Erythroblast (primary cell): ENCODE measurements at regions not wholly inside any gene's neighbourhood (a gene's known extent, or its start where the extent isn't known, plus 50 kb on each side); places are given as distances from the start of the nearest gene placed in this dataset.
A peak's percentile ranks its signal among the peaks of the same experiment; 100 is the strongest.

Source experiments
- DNase-seq, 2 experiments: peaks; one replicate each; lab custom pipeline; 2025; lab: John Stamatoyannopoulos, UW
- GATA1 ChIP-seq: IDR thresholded peaks from 2 replicates; pipeline ENCODE4 v1.6.1; 2011; ENCODE audit warnings: low read depth, mild to moderate bottlenecking, control low read depth, low read length, moderate library complexity
- POLR2A ChIP-seq: IDR thresholded peaks from 2 replicates; pipeline ENCODE4 v1.6.1; 2011; ENCODE audit warnings: mild to moderate bottlenecking, low read length

DNA sequence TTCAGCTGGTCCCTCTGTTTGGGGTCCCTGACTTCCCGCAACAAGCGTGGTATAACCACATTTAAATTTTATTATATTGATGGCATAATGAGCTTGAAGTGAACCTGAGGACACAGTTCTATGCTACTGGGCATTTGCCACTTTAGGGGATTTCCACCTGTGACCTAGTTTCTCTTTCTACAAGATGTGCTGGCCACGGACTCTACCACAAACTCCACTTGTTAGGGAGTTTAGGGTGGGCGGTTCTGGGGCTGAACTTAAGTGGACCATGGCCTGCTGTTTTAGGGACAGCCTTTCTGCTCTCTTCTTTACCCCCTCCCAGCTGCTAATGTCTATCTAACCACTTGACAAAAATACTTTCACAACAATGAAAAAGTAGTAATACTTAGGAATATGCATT, 1199.1 kb downstream of the SI start:
- TF ChIP-seq POLR2A (no peak), GATA1 (no peak)
- no peak for DNase-seq

DNA sequence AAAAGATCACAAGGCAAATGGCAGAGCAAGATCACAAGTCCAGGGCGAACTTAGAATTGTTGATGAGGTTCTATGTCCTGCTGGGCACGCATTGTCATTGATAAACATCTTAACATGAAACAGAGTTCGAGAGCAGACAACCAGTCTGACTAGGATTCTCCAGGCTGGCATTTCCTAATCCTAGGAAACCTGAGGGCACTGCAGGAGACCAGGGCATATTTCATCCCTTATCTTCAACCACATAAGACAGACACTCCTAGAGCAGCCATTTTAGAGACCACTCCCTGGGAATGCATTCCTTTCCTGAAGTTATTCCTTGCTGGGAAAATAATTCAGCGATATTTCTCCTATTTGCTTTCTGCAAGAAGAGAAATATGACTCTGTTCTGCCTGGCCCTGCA, 1199.9 kb downstream of the SI start:
- no peak for DNase-seq

DNA sequence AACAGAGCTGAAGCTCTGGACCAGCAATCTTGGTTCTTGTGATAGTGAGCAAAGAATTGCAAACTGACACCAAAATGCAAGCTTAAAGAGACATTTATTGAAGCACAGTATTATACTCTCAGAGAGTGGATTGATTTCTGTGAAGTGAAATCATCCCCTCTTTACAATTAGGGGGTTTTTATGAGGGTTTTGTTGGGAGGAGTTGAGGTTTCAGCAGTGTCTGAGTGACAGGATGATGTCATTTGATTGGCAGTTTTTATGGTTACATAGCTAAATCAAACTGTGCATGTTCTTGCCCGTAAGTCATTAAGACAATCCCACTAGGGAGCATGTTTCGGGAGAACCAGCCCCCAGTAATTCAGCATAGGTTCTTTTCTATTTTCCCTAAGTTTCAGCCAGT, 1200.5 kb downstream of the SI start:
- TF ChIP-seq POLR2A (no peak), GATA1 (no peak)
- DNase-seq = no peak

More for the DNA sequence above, 1199.9 kb downstream of the SI start:
- TF ChIP-seq GATA1 (no peak), POLR2A (no peak)

DNA sequence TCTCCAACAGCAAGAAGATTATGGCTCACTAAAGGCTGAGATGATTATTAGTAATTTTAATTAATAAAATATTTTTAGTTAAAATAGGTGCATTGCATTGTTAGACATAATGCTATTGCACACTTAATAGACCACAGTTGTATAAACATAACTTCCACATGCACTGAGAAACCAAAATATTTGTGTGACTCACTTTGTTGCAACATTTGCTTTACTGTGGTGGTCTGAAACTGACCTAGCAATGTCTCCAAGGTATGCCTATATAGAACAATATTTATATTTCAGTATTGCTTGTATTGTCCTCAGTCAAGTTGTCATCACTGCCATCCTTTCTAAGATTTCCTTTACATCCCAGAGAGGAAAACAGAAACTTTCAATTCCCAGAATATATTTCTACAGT, 1215.2 kb downstream of the SI start:
- TF ChIP-seq POLR2A (no peak), GATA1 (no peak)

DNA sequence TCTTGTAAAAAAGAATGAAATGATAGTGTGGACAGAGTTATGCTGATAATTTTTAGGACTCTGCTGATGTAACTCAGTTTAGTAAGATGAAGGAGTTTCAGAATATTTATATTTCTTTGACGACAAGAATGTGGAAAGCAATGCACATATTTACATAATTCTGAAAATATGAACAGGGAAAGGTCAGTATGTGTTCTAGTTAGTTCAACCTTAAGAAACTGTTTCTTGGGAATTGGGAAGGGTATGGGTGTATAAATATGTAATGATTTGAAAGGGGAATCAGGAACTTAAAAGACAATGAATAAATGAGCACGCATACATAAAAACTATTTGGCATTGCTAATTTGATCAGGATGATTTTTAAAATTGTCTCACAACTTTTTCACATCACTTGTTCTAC, 1226.1 kb downstream of the SI start:
- DNase-seq = no peak
- TF ChIP-seq GATA1 = no peak
- TF ChIP-seq POLR2A = no peak

More for the DNA sequence above, 1215.2 kb downstream of the SI start:
- DNase-seq = no peak

DNA sequence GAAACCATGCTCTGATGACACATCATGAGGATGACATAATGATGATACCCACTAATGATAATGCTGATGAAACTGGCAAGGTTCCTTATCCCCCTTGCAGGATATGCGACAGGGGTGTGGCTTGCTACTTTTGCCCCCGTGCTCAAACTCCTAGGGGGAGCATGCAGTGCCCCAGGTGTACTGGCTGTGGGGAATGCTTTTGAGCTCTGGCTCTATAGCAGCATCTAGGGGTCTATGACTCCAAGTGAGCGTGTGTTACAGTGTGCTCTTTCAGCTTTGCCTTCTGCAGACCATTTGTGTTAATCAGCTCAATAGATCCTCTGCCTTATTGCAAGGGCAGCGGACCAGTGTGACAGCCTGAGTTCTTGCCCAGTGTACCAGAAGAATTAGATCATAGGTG, 1239.5 kb downstream of the SI start:
- DNase-seq = no peak
- no peak for TF ChIP-seq POLR2A
- no peak for TF ChIP-seq GATA1

DNA sequence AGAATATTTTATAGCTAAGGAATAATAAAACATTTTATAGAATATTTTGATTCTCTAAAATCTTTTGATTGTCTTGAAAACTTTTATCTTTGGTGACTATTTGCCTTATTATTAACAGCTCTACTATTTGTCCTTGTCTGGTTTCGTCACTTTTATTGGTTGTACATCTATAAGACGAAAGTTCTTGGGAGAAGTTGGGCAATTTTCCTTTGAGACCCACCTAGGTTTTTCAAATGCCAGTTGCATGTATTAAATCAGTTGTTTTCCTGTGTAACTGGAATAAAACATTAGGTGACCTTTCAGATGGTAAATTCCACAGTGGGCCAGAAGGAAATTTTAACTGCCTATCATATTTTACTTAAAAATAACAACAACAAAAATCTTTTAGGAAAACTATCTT, 1245.7 kb downstream of the SI start:
- TF ChIP-seq GATA1 (no peak), POLR2A (no peak)
- no peak for DNase-seq

DNA sequence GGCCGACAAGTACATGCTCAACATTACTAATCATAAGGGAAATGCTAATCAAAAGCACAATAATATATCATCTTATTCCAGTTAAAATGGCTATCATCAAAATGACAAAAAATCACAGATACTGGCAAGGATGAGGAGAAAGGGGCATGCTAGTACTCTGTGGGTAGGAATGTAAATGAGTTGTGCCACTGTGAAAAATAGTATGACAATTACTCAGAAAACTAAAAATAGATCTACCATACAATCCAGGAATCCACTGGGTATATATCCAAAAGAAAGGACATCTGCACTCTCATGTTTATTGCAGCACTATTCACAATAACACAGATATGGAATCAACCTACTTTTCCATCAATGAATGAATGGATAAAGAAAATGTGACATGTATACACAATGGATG, 1256.5 kb downstream of the SI start:
- TF ChIP-seq GATA1 (no peak), POLR2A (no peak)
- DNase-seq = no peak

DNA sequence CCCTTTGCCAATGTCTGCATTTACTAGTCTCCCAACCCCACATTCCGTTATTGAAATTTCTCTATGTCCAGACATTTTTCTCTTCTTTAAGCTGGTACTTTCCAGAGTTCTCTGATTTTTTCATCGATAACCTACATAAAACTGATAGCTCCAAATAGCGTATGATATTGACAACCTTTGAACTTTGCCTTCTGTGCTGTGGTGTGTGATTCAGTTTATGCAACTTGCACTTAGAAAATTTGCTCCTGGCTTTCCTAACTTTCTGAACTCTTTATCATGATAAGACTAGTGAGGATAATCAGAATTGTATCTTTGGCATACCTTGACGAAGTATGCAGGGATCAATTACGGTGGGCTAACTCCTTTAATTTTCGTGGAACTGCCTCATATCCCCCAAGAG, 1261.3 kb downstream of the SI start:
- TF ChIP-seq GATA1 (no peak), POLR2A (no peak)
- DNase-seq = no peak

DNA sequence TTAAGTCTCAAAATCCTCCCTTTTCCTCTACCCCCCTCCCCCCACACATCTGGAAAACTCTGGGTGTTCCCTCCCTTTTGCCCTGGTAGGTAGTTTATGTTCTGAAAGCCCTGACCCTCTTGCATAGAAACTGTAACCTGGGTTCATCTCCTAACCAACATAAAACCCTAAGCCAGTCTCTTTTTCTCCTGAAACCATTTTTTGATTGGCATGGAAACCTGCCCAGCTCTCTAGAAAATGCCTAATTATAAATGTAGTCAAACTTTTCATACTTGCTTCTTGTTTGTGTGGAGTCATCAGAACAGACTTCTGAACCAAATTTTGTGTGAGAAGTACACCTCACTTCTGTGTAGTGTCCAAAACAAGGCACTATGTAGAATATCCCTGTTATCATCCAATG, 1264.4 kb downstream of the SI start:
- no peak for TF ChIP-seq GATA1
- no peak for TF ChIP-seq POLR2A
- DNase-seq = no peak

DNA sequence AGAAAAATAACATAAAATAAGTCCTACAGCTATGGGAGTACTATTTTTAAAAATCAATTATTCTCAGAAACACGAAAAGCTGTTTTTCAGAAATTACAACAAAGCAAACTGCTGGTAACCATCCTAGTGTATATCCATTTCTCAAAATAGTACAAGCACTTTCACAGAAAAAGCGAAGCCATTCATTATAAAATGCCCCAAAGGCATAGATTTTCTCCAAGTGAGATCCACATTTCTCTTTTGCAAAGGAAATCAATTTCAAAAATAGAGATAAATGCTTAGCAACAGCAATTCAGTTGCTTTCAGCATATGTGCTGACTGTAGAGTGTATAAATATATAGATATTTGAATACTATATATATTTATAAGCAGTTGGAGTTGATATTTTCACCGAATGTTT, 1266.3 kb downstream of the SI start:
- TF ChIP-seq GATA1 (no peak), POLR2A (no peak)
- no peak for DNase-seq

DNA sequence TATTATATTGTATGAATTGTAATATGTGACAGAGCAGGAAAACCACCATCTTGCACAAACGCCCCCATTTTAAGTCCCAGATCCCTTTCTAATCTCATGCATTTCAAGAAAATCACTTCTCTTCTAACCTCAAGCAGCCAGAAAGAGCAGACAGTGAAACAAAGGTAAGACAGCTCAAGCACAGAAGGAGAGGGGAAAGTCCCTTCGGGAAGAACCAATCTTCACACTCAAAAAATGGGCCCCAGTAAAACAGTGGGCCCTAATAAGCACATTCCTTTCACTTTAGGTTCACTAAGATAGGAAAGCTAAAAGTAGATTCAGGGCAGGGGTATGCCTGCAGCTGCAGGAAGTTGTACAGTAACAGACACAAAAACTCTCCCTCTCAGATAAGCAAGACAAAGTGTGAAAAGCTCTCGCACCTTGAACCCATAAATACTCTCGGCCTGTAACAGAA, 1268.7 kb downstream of the SI start:
- no peak for TF ChIP-seq GATA1
- no peak for TF ChIP-seq POLR2A
- no peak for DNase-seq

DNA sequence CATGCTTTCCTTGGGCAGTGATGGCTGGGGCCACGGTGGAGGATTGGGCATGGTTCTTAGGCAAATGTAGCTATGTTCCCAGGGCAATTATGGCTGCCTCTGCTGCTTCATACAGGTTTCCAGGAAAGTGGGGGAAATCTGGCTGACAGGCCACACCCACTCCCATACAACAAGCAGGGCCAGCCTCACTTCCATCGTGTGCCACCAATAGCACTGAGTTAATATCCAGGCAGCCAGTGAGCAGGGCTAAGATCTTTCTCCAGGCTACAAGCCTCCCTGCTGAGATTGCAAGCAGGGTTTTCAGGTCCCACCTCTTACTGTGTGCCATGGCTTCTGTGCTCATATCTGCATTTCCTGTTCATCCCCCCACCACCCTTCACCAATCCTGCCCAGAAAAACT, 1291.9 kb downstream of the SI start:
- TF ChIP-seq GATA1 (no peak), POLR2A (no peak)
- no peak for DNase-seq

DNA sequence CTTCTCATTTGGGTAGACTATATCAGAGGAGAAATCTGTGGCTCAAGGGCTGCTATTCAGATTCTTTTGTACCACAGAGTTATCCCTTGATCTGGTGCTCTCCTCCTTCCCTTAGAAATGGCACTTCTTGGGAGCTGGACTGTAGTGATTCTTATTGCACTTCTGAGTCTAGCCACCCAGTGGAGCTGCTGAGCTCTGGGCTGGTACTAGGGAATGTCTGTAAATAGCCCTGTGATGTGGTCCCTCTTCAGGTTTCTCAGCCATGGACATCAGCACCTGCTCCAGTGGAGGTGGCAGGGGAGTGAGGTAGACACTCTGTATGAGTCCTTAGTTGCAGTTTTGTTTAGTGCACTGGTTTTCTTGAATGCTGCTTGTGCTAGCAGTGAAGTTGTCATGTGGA, 1292.6 kb downstream of the SI start:
- TF ChIP-seq POLR2A = no peak
- TF ChIP-seq GATA1 = no peak
- no peak for DNase-seq

DNA sequence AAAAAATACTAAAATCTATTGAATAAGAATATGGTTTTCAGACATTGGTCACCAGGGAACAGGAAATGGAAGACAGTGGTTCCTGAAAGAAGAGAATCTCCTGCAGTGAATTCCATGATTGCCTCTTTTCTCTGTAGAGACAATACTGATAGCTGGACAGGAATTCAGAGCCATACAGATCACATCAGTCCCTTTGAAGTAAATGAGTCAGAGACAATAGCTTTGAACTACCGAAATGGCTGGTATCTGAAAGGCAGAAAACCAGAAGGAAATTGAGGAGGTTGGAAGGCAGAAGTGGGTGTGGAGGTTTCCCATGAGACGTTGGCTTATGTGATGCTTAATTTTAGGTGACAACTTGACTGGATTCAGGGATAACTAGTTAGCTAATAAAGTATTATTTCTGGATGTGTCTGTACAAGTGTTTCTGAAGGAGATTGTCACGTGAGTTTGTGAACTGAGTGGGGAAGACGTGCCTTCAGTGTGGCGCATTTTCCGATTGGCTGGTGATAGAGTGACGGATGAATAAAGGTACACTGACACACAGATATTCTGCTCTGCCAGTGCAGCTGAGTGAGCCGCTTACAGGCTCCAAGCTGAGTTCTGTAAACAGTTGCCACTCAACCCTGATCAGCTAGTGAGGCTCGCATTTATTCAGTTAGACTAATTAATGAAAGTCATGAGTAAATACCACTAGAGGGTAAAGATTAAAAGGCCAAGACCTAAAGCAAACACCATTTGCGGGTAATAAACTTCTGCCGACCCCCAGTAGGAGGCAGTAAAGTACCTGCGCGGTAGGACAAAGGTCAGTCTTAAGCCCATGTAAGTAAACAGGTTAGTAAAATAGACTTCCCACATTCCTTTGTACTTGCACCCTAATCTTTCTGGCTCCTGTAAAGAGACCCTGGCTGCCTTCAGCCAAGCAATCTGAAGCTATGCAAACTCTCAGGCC, 1298.6 kb downstream of the SI start:
- peak; percentile 0 to 1 for DNase-seq
- TF ChIP-seq GATA1 = no peak
- no peak for TF ChIP-seq POLR2A

DNA sequence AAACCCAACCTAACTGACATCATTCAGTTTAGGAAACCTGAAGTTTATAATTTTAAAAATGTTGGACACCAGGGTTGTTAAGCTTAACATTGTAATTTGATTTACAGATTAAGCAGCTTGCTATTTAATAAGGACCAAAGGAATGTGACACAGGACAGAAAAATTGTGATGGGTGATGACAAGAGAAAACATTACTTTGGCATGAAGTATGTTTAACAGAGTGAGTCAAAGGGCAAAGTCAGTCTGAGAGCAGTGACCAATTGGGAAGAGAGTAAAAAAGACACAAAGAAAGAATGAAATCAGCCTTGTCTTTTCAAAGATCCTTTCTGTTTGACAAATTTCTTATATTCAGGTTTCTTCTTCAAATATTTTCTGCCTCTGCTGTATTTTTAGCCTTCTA, 1301.6 kb downstream of the SI start:
- DNase-seq = no peak
- no peak for TF ChIP-seq GATA1
- no peak for TF ChIP-seq POLR2A
